Stimulated activated CD4-positive, alpha-beta T cell treated with anti-CD3 and anti-CD28 coated beads, Interleukin-2, amount 100 ng/mL, for 48 hours (primary cell): ENCODE measurements at regions not wholly inside any gene's neighbourhood (a gene's known extent, or its start where the extent isn't known, plus 50 kb on each side); places are given as distances from the start of the nearest gene placed in this dataset.
"Not testable (repeated sequence)": the region's sequence is repeated elsewhere in the genome, so short reads cannot be mapped to it uniquely, and the experiment has no call there.

Experiments used
- DNase-seq, 2 donors: peaks; one replicate each; pipeline ENCODE4 v3.0.0-alpha.2; 2020

DNA sequence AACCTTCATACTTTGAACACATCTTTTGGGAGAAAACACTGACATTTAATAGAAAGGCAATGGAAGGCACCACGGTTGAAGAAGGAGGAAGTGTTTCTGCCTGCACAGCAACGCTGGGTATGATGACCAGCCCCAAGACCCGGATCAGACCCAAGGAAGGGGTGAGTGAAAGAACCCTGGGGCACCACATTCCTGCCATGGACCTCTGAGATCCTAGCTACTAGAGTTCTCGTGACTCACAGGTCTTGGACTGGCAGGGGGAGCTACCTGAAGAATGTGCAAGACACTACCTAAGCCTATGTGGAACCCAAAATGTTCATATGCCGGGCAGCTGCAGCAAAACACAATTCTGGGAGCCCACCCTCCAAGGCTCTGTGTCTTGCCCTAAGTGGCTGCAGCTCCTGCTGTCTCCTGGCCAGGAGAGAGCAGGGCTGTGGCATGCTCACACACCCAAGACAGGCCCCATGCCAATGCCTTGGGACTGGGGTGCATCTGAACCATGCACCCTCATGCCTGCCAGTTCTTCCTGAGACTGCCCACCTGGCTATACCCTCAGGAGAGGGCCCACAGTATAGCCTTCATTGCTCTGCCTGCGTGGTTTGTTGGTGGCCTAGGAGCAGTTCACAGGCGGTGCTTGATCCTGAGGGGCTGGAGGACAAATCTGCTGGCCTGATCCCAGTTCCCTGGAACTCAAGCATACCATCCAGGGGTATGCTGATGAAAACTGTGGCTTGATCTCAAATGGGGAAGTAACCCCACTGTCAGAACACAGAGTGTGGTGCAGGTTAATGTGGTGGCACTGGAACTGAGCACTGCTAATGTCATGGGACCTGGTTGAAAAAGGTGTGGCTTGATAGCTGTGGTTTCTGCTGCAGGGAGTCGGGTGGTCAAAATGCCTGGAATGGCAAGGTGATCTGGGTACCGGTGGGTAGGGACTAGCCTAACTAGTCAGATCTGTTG lies 353.3 kb upstream of the ARHGEF26 start:
- DNase-seq: no peak

DNA sequence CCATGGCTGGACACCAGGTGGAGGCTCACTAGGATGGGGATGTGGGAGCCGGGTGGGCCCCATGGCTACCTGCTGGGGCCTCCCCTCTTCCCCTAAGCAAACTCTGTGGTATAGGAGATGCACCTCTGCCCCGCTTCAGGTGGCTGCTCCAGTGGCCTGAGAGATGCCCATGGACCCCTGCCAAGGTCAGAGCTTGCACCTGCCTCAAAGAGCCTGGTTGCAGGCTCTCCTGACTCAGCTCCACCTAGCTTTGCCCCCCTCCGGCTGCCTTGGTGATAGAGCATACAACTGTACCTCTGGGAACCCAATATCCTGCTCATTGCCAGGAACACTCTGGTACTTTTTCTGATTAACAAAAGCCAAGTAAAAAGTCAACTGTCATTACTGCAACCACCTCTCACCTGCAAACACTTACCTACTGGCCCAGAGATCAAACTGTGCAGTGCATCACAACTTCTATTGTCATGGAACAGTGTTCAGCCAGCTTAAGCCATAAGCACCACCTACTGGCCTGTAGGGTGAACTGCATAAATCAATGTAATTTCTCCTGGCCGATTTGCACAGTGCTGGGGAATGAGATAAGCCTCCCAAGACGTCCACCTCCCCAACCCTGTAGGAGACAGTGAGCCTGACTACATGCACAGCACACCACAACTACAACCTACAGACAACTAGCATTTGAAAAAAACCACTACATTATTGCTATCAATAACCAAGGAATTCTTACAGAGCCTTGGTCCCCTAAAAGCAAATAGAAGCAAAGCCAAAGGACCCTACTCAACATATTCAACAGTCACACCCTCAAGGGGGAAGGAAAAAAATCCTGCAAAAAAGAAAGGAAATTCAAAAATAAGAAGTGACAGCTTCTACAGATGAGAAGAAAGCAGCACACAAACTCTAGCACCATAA lies 352.4 kb upstream of the ARHGEF26 start:
- peak; percentile 16 to 23 for DNase-seq

DNA sequence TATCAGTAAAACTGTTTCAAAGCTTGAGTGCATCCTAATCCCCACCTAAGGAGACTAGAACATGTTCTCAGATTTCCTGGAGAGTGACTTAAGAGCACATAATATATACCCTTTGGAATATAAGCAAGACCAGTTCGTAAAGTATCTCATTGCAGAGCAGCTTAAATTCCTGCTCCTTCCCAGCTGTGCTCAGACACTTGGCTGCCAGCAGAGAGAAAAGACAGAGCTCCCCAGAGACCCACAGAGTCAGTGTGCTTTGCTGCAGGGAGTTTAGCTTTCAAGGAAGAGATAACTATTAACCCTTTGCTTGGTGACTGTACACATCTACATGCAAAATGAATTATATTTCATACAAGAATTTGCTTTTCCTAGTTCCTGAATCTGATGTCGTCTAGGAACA lies 338.1 kb upstream of the ARHGEF26 start:
- no peak for DNase-seq

DNA sequence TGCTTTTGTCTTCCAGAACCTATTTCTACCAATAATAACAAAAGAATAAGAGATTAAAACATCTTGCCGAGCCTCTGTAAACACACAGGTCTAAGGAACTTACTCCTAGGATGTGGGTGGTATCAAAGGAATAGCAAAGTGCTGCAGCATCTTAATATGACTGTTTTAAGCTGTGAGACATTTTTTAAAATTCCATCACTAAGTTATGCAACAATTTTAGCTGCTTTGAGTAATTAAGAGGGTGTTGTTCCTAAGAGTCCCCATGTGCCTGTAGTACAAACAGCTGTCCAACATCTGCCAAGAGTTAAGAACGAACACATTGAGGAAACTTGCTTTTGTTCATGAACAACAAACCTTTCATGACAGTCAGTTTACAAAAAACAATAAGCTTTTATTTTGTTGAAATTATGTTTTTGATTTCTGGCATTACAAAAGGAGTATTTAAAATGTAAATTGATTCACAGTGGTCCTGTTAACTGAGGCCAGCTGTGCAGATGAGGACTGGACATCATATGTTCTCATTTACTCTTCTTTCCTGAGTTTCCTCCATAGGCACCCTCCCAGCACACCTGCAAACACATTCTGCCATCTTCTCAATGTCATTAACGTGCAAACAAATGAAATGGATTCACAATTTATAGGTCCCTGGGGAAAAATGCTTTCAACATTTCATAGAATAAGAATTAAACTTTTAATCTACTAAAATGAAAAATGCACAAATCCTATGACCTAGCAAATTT lies 337.3 kb upstream of the ARHGEF26 start:
- DNase-seq: no peak

DNA sequence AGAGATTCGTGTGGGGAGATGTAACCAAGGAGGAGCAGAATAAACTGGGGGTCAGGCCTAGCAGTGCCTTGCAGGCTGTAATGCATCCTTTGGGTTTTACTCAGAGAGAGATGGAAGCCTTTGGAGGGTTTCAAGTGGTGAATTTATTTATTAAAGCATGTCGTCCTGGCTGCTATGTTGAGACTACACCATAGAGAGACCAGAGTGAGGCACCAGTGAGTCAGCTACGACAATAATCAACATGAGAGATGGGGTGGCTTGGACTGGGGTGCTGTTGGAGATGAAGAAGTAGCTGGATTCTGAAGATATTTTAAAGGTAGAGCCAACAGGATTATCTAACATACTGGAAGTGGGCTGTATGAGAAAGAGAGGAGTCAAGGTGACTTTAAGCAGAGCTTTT lies 335.3 kb upstream of the ARHGEF26 start:
- no peak for DNase-seq

DNA sequence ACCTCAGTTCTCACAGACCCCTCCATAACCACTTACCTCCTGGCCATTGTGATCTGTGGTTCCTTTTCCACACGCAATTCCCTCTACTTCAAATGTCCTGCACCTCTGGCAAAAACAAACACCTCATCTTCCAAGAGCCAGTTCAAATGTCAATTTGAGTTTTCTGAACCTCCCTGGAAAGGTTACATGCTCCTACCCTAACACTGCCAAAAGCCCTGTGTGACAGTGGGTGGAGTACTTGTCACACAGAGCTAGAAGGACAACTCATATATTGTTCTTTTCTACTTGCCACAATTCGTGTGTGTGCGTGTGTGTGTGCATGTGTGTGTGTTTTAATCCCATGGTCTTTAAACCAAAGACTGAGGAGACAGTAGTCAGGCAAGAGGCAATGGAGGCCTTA lies 331.8 kb upstream of the ARHGEF26 start:
- DNase-seq: no peak

DNA sequence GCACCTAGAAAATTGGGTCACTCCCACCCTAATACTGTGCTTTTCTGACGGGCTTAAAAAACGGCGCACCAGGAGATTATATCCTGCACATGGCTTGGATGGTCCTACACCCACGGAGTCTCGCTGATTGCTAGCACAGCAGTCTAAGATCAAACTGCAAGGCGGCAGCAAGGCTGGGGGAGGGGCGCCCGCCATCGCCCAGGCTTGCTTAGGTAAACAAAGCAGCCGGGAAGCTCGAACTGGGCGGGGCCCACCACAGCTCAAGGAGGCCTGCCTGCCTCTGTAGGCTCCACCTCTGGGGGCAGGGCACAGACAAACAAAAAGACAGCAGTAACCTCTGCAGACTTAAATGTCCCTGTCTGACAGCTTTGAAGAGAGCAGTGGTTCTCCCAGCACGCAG lies 324.1 kb upstream of the ARHGEF26 start:
- not testable (repeated sequence) for DNase-seq

DNA sequence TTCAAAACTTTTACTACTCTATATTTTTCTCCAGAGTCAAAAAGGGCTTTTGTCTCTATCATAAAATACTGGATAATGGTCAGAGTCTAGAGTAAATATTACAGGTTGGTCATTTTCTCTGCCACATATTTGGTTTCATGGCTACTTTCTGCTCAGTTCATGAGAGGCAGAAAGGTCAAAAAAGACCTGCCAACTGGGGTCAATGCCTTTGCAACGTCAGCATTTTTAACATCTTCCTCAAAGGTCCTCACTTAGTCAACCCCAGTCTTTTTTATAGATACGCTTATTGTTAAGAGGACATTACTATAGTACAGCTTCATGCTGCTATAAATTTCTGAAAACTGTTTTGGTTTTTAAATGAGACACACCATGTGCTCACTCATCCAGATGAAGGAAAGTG lies 312.1 kb upstream of the ARHGEF26 start:
- no peak for DNase-seq

DNA sequence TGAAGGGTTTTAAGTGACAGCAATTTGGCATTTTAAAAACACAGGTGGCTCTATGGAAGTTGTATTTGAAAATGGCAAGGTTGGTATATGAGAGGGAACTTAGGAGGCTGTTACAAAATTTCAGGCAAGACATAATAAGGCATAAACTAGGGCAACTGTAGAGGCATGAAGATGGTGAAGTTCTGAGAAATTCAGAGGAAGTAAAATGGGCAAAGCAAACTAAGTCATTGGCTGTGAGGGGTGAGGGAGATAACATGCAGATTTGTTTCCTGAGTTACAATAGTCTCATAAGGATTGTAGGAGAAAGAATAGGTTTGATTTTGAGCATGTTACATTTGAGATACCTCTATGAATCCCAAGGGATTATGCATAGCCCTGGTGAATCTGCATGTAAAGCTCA lies 302.9 kb upstream of the ARHGEF26 start:
- DNase-seq: no peak

DNA sequence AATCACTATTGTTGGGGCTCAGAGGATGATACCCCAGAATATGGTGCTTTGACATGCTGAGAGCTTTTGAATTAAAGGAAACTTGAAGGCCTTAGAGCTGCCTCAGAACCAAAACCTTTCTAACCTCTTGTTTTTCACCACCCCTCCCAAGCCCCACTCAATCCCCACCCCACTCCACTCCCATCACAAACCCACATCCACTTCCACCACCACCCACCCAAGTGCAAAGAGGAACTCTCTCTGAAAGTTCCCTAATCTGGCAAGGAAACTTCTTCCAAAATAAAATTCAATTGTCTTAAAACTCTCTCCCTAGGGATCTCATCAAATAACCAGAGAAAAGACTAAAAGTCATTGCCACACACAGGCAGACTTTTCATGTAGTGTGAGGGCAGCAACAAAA lies 301.2 kb upstream of the ARHGEF26 start:
- DNase-seq: no peak

DNA sequence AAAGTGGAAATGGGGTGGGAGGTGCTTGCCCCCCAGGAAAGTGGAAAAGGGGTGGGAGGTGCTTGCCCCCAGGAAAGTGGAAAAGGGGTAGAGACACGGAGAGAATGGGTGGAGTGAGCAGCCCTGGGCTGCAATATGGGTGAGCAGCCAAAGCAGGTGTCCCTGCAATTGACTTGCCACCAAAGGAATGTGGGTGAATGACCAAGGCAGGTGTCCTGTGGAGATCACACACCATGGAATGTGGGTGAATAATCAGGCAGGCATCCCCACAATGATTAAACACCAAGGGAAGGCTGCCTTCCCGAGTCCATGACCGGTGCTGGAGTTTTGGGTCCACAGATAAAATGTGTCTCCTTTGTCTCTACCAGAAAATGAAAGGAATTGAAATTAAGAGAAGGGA lies 292.8 kb upstream of the ARHGEF26 start:
- not testable (repeated sequence) for DNase-seq

DNA sequence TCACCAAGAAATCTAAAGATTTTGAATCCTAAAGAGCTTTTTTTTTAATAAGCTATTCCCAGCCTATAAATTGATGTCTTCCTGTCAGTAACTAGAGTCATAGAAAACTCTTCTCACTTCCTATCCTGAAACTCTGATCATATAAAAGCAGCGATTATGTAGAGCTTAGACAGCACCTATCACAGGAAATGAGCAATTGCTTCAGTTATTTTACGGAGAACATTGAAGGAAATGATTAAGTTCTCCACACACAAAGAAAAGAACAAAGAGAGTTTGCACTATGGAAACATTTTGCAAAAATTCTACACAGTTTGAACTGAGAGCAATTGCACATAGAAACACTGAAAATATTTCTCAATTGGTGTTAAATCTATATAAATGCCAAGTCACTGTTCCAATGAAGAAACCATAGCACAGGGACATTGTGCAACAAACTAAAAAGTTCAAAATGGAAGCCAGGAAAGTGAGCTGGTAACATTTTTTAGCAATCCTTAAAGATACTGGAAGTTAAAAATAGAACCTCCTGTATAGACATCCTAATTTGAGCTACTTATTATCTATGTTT lies 291.5 kb upstream of the ARHGEF26 start:
- DNase-seq: no peak

DNA sequence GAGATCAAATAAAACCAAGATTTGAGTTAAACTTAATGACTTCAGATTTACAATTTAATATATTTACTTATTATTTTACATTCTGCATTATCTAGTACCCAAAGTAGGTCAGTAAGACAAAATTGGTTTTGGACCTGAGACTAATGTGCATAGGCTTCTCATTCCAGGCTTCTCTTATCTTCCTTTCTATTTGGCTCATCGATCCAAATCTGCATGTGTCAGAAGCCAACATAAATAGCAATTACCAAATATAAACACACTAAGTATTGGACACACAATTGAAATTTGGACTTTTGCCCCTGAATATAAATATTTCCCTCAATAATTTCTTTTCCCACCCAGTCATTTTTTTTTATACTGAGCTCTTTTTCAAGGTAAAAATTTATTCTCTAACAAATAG lies 290.6 kb upstream of the ARHGEF26 start:
- DNase-seq: no peak

DNA sequence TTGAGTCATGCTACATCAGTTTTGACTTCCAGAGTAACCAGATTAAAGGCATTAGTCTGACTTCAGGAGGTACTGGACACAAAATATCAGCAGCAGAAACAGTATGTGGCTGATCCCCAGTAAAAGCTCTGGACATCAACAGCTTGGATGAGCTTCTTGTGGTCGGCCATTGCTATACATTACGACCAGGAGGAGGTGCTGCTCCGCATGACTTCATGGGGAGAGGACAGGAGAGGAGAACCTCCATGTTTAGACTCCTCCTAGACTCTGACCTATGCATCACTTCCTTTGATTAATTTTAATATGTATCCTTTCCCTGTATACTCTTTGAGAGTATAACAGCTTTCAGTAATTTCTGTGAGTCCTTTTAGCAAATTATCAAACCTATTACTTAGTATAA lies 285.6 kb upstream of the ARHGEF26 start:
- no peak for DNase-seq

DNA sequence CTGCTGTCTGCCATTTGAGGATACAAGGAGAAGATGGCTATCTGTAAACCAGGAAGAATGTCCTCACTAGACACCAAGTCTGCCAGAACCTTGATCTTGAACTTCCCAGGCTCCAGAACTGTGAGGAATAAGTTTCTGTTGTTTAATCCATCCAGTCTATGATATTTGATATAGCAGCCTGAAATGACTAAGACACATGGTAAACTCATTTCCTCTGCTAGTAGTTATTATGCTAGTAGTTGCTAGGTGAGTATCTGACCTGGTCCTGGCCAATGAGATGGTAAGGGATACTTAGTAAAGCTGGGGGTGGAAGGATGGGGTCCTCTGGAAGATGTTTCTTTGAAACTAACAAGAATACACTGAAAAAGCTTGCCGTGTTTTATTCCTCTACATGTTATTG lies 280.7 kb upstream of the ARHGEF26 start:
- no peak for DNase-seq

DNA sequence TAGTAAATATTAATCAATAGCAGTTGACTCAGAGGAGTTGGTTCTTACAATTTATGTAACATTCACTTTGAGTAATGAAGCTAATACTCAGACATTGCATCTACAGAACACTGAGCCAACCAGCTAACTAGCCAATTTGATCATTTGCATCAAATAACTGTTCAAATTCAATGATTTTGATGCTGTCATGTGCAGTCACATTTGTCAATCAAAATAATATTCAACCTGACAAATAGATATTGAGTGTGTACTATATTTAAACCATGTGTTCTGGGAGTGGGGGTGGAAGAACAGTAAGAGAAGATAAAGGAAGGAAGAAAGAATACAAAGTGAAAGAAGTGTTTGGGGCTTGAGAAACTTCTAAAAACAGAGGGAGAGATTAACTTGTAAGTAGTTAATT lies 277.2 kb upstream of the ARHGEF26 start:
- DNase-seq: no peak

DNA sequence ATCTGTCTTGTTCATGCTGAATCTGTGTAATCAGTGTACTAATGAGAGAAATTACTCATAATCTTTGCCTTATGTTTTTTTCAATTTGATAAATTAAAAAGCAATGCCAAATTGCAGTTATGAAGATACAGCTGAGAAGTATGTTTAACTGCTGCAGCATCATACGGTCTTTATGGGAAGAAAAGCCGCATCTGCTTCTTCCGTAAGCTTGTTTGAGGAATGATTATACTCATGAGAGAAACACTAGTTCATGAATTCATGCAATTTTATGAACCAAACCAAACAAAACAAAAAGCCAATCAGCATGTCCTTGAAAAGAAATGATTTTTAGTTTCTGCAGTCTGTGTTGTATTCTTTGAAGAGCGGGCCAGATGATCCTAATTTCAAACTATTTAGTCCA lies 275.9 kb upstream of the ARHGEF26 start:
- DNase-seq: no peak

DNA sequence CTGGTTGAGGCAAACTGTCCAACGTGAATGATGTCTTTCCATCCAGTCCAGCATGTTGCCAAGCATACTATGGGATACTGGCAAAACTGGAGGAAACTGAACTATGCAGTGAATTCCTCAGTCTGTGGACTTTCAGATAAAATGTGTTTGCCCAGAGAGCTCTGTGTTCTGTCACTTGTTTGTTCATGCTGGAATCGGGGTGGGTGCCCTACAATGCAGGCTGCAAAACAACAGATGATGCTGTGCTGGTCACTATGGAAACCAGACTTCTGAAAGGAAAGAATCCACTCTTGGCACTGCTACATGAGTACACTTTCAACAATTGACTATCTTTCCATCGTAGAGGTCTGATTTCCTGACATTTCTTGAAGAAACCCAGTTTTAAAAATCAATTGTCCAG lies 272.5 kb upstream of the ARHGEF26 start:
- DNase-seq: no peak

DNA sequence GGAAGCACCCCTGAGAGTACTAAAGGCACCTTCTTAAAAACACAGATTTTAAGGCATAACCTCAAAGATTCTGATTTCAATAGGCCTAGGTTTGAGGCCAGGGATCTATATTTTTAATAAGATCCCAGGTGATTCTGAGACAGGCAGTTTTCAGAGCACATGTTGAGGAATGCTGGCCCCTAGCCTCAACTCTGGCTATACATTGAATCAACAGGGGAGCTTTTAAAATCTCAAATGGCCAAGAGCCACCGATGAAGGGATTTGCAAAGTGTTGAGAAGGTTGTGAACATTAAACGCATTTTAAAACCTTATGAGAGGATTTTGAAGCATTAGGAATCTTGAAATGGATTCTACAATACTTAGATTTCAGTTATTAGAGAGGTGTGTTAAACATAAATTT lies 268.8 kb upstream of the ARHGEF26 start:
- DNase-seq: no peak

DNA sequence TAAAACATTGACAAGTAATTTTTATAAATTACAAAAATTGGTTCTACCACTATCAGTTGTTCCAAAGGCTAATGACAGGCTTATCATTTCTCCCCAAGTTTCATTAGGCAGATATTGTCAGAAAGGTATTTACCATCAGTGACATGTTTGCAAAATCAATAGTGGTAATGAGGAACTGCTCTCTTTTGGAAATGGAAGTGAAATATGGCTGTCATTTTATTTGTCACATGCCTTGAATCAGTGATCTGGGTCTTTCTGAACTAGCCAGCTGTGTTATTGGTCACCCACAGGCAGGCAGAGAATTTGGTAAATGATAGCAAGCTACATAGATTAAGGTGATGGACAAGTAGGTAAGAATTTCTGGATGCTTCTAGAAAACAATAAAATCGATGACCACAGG lies 268.0 kb upstream of the ARHGEF26 start:
- DNase-seq: no peak

DNA sequence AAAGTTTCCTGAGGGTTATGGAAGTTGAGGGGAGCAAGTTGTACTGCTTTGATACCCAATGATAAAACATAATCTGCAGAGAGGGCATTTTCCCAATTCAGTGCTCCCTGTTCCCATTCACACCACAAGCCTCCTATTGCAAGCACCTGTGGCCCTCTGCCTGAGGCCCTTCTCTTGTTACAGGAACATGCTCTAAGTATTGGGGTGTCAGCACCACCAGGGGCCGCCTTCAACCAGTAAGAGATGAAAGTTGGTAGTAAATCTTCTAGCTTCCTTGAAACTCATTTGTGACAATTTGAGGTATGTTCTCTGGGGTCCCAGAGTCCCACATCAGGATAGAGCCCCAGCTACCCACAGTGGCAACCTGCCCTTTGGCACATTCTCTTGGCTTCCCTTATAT lies 265.4 kb upstream of the ARHGEF26 start:
- DNase-seq: no peak

DNA sequence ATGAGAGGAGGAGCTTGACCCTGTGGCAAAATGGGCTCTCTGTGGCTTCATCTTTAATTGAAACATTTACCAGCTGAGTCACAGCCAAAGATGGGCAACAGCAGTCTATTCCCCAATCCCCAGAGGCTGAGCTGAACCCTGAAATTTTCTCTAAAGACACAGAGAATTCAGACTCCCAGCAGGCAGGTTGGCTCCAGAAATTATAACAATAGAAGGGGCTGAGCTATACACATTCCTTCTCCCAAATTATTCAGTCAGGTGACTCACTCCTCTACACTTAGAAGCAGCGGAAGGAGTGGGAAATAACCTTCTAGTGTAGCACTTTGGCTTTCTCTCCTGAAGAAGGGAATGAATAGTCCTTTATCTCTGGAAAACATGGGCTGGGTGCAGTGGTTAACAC lies 264.3 kb upstream of the ARHGEF26 start:
- no peak for DNase-seq

DNA sequence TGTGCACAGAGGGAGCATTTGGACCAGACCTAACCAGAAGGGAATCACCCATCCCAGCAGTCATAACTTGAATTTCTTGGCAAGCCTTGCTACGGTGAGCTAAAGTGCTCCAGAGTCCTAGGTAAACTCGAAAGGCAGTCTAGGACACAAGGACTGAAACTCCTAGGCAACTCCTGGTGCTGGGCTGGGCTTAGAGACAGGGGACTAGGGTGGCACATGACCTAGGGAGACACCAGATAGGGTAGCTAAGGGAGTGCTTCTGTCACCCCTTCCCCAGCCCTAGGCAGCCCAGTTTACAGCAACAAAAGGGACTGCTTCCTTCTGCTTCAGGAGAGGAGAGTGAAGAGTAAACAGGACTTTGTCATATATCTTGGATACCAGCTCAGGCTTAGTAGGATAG lies 256.4 kb upstream of the ARHGEF26 start:
- DNase-seq: no peak
